HG03196 (cell line): ENCODE measurements at regions not wholly inside any gene's neighbourhood (a gene's known extent, or its start where the extent isn't known, plus 50 kb on each side); places are given as distances from the start of the nearest gene placed in this dataset.

Source experiments
- ATAC-seq: cut with Tn5 transposase; IDR thresholded peaks from one replicate; pipeline ENCODE4 v1.9.1; 2021; ENCODE audit not compliant: unreplicated experiment

DNA sequence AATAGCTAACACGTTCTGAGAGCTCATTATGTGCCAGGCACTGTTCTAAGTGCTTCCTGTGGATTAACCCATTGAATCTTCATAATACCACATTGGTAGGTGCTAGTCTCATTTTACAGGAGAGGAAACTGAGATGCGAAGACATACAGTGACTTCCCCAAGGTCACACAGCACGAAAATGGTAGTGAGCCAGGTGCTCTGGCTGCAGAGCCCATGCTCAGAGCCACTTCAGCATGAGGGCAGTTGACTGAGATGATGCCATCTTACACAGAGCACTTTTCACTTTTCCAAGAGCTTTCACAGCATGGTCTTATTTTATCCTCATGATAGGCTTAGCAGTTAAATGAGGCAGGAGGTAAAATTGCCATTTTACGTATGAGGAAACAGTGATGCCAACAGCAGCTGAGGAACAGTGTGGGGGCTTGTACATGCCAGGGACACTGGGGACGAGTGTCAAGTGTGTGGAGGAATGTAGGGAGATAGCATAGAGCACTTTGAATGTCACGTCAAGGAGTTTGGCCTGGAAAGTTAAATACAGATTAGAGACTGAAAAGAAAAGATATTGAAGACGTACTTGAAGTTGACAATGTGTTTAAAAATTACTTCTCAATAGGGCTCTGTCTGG, 180.0 kb downstream of the KIF4B start:
- no peak for ATAC-seq

- ATAC-seq = no peak
These were observed 187.1 kb downstream of the KIF4B start for GRCh38 chr5:155200608-155201007.

DNA sequence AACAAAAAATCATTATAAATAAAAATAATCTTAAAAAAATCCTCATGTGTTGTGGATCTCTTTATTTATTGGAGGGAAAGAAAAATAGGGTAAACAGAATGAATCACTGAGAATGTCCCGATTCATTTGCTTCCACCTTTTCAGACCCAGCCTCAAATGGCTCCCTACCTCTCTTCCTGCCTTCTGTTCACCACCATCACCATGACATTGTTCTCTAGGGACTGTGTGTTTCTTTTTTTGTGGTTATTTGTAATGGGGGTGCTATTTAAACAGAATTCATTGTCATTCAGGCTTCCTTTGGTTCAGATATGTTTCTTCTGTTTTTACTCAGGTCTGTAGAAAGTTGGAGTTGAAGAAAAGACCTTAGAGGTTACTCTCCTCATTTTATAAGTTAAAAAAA, 198.2 kb downstream of the KIF4B start:
- no peak for ATAC-seq

- ATAC-seq = no peak
These were observed 208.8 kb downstream of the KIF4B start for GRCh38 chr5:155222393-155222792.

DNA sequence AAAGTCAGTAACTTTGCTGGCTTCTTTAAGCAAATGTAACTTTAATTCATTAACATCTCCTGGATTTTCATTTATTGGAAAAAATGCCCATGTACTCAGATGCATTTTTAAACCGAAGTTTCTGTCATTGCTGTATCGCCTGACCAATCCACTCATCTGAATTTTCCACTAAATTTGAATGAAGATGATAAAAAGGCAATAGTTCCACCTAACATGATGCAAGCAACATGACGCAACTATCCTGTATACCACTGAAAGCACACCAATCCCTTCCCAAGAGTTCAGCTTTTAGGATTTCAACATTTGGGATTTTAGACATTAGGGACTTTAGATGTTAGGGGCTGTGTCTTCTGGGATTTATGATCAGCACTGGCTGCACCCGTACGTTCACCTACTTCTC, 215.6 kb downstream of the KIF4B start:
- no peak for ATAC-seq

DNA sequence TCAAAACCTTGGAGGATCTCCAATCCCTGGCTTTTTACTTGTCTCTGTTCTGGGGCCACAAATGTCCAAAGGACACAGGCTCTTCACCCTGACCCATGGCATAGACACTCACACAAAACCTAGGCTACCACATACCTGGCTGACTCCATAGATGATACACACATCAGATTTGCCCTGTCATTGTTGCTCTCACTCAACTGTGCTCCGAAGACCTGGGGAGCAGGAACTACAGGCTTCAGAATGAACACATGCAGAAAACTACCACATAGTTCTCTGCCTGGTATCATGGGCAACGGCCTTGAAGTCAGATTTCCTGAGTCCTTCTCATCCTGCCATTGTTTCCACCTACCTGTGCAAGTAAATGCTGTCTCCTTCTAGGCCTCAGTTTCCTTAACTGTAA, 226.2 kb downstream of the KIF4B start:
- ATAC-seq = no peak

GRCh38 chr5:155250596-155250995, 237.0 kb downstream of the KIF4B start:
- no peak for ATAC-seq

GRCh38 chr5:155252025-155252424, 238.5 kb downstream of the KIF4B start:
- no peak for ATAC-seq

GRCh38 chr5:155252717-155253116, 239.2 kb downstream of the KIF4B start:
- no peak for ATAC-seq

GRCh38 chr5:155254399-155254798, 240.8 kb downstream of the KIF4B start:
- no peak for ATAC-seq

DNA sequence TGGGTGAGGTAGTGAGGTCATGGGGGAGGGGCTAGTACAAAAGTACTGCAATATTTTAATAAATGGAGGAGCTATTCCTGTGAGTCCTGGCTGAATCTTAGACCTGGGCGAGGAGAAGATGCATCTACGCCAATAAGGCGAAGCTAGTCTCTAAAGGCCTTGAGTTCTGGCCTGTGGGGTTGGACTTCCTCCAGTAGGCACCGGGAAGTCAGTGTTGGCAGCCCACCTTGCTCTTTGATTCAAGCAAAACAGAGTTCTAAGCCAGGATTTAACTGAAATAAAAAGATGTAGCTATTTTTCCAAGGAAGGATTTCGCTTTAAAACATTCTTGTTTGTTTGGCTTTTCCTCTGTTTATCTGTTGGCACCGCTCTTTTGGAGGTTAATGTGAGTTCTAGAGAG, 244.6 kb downstream of the KIF4B start:
- ATAC-seq = no peak

DNA sequence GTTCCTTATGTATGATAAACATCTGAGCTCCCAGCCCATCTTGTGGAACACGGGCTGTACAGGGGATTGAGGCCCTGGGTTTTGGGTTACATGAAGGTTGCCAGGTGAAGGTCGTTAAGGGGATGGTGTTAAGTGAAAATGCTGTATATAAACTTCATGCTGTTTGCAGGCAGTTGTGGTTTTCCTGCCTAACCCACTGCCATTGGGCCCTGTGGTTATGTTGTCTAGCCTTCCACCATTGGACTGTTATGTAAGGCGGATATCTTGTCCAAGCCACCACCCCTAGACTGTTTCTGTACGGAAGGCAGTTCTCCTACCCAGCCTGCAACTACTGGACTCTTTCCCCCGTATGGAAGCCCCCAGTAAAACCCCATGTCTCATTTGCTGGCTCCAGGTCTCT, 246.1 kb downstream of the KIF4B start:
- ATAC-seq = no peak

DNA sequence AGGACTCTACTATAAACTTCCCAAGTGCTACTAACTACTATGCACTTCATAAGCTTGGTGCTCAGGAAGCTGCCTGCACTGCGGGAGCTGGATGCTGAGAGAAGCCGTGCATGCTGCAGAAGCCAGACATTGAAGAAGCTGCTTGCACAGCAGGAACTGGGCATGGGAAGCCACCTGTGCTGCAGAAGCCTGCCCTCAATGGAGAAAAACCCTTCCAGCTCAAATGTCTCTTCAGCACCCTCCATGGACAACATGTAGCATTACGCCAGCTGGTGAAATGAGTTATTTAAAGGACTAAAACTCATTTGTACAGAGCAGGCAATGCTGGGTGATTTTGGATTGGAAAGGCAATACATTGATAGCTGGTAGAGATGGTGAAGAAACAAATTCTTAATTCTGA, 247.2 kb downstream of the KIF4B start:
- ATAC-seq = no peak

- ATAC-seq = no peak
These were observed 249.8 kb downstream of the KIF4B start for GRCh38 chr5:155263381-155263780.

DNA sequence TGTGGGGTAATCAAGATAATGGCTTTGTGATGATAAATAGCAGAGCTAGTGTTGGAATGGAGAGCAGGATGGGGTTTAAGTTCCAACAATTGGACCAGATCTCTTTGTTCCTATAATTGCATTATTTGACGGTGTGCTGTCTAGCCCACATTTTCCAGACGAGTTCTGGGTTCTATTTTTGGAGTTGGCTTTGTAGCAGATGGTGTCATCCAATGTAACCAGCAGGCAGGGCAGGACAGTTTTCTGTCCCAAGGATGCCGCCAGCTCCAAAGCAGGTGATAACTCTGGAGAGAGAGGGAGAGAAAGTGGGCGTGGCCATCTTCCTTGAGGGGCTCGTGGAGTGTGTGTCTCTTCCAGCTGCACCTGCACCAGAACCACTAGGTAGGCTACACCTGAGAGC, 251.3 kb downstream of the KIF4B start:
- ATAC-seq = no peak

- ATAC-seq = no peak
These were observed 255.3 kb downstream of the KIF4B start for GRCh38 chr5:155268770-155269425.

DNA sequence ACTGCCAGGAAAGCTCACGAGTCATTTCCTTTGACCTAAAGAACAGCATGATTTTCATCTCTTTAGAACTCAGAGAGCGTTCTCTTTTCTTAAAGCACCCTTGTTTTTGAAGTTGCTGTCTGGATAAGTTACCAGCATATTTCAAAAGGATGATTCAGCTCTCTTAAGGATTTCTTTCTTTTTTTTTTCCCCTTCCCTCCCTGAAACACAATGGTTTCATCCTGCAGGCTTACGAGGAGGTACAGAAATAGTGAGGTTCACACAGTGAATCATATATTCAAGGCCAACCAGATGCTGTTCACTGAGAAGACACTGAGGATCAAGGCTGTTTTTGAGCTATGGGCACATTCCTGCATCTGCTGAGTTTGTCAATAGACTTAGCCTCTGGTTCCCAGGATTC, 257.2 kb downstream of the KIF4B start:
- ATAC-seq = no peak

GRCh38 chr5:155274484-155274883, 260.9 kb downstream of the KIF4B start:
- no peak for ATAC-seq

DNA sequence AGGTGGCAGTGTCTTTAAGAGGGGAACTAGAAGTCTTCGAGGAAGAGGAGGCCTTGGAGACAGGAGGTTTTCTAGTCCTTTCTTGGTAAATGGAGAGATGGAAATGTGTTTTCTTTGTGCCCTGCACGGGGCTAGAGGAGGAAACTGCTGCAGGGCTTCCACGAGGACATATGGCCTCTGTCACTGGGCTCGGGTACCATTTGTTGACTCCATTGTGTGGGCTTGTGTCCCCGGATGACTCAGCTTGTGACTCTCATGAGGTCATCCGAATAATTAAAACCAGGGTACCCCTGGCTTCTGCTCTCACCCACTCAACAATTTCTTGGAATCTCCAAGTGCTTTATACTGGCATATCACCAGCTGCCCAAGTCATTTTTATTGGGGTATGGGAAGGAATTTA, 261.7 kb downstream of the KIF4B start:
- no peak for ATAC-seq

GRCh38 chr5:155276231-155276630, 262.7 kb downstream of the KIF4B start:
- ATAC-seq = no peak

- no peak for ATAC-seq
These were observed 265.0 kb downstream of the KIF4B start for GRCh38 chr5:155278532-155278931.

DNA sequence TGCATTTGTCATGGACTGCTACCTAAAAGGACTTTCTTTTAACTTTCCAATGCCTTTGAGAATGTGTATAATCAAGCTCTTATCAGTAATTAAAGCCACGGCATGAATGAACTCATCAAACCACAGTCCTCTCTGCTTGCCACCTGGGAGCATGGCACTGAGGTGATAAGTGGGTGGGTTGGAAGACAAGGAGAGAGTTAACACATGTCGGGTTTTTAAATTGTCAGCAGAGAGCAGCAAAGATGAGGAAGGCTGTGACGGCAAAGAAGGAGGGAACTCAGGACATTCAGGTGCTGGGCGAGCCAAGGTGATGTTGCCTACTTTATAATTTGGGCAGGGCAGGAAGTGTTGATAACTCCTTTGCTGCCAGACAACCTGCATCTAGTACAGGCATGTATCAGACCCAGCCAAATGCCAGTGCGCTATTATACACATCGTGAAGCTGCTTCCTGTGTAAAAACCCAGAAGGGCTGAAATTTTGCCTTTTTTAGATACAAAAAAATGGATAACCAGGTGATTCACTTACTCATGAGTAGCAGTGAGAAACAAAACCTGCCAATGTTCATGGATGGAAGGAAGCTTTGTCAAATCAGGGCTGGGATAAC, 269.1 kb downstream of the KIF4B start:
- ATAC-seq = no peak

GRCh38 chr5:155285706-155286105, 272.2 kb downstream of the KIF4B start:
- no peak for ATAC-seq
